Fibroblast of mammary gland (primary cell): ENCODE measurements at regions not wholly inside any gene's neighbourhood (a gene's known extent, or its start where the extent isn't known, plus 50 kb on each side); places are given as distances from the start of the nearest gene placed in this dataset.

Experiments used
- DNase-seq: peaks from one replicate; pipeline ENCODE4 v3.0.0-alpha.2; 2010; ENCODE audit warnings: low read depth
- H3K4me3 ChIP-seq: 2 replicates; pipeline ENCODE4 v1.5.1; 2011; ENCODE audit warnings: low read depth, mild to moderate bottlenecking, low read length, moderate library complexity; ENCODE audit not compliant: control insufficient read depth
- CTCF ChIP-seq: conservative IDR thresholded peaks from 2 replicates; pipeline ENCODE4 v1.5.1; 2011; ENCODE audit warnings: low read depth, low read length, inconsistent platforms; ENCODE audit not compliant: control insufficient read depth, insufficient read depth

GRCh38 chr12:83758888-83759631 is 1072.4 kb downstream of the TMTC2 start:
- DNase-seq, result no peak
- TF ChIP-seq CTCF, result no peak
- no peak overlapping the region for H3K4me3 ChIP-seq

GRCh38 chr12:83753904-83754303 is 1067.2 kb downstream of the TMTC2 start:
- no peak for DNase-seq
- no peak overlapping the region for H3K4me3 ChIP-seq
- no peak for TF ChIP-seq CTCF

- no peak for TF ChIP-seq CTCF
- H3K4me3 ChIP-seq, result no peak overlapping the region
- DNase-seq, result no peak
These were observed 1066.5 kb downstream of the TMTC2 start for GRCh38 chr12:83753205-83753604.

DNA sequence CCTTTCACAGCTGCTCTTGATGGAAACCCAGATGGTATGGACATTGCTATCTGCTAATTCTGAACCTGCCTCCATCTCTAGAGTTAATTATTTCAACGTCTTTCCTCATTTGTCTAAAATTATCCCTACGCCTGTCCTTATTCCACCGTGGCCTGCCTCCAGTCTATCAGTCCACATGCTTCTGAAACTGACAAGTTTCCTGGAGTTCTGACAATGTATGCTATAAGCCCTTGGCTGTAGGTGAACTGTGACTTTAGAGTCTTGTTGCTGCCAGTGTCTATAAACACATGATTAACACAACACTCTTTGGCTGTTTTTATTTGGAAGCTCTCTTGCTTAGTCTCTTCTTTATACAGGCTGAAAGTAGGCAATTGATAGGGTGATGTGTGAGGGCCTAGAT is 1052.9 kb downstream of the TMTC2 start:
- TF ChIP-seq CTCF, result no peak
- H3K4me3 ChIP-seq, result no peak overlapping the region
- no peak for DNase-seq

DNA sequence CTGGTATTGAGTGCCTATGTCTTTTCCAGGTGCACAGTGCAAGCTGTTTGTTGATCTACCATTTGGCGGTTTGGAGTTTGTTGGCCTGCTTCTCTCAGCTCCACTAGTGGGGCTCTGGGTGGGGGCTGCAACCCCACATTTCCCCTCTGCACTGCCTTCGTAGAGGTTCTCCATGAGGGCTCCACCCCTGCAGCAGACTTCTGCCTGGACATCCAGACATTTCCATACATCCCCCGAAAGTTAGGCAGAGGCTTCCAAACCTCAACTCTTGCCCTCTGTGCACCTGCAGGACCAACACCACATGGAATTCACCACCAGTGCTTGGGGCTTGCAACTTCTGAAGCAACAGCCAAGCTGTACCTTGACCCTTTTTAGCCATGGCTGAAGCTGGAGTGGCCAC is 1024.1 kb downstream of the TMTC2 start:
- no peak overlapping the region for H3K4me3 ChIP-seq
- no peak for DNase-seq
- no peak for TF ChIP-seq CTCF

- TF ChIP-seq CTCF, result no peak
- no peak for DNase-seq
These were observed 1023.2 kb downstream of the TMTC2 start for GRCh38 chr12:83709899-83710298.

More at GRCh38 chr12:83709899-83710298, 1023.2 kb downstream of the TMTC2 start:
- no peak overlapping the region for H3K4me3 ChIP-seq
